ENCODE measurements at regions not wholly inside any gene's neighbourhood (a gene's known extent, or its start where the extent isn't known, plus 50 kb on each side); places are given as distances from the start of the nearest gene placed in this dataset.

DNA sequence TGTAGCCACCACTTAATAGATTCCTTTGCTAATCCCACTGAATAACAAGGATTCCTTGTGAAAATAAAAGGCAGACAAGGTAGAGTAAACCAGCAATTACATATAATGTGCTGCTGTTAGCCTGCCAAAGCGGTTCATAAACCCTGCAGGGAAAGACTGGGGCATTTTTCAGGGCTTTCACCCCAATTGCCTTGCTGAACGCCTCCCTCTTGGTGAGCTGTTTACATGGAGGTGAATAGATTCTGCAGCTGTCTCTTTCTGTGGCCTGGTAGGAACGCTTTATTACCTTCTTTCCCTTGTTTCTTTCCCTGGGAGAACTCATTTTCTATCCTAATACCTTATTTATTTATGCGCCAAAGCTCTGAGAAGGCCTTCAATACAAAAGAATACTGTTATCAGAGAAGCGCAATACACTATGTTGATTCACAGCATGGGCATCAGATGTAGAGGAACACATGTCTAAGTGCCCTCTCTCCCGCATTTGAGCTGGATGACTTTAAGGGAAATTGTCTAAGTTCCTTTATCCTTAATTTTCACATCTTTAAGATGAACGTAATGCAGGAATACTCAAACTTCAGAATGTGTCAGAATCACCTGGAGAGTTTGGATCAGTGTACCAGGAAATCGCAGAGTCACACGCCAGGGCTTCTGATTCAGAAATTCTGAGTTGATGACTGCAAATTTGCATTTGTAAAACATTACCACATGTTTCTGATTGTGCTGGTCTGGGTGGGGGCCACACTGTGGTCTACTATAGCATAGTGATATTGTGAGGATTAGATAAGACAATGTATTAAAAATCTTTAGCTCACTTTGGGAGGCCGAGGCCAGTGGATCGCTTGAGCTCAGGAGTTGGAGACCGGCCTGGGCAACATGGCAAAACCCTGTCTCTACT is 1203.8 kb downstream of the SORCS3 start:
- no peak for DNase-seq

GRCh38 chr10:105844241-105844640 is 1203.2 kb downstream of the SORCS3 start:
- no peak for DNase-seq

GRCh38 chr10:105843786-105844185 is 1202.7 kb downstream of the SORCS3 start:
- no peak for DNase-seq

GRCh38 chr10:105840288-105840770 is 1199.2 kb downstream of the SORCS3 start:
- DNase-seq = no peak

- DNase-seq = no peak
These were observed 1197.3 kb downstream of the SORCS3 start for GRCh38 chr10:105838392-105838791.

GRCh38 chr10:105837951-105838350 is 1196.9 kb downstream of the SORCS3 start:
- peak; percentile 38 for DNase-seq

GRCh38 chr10:105834261-105835059 is 1193.4 kb downstream of the SORCS3 start:
- no peak for DNase-seq

GRCh38 chr10:105827133-105827532 is 1186.0 kb downstream of the SORCS3 start:
- no peak for DNase-seq

- DNase-seq = no peak
These were observed 1167.0 kb downstream of the SORCS3 start for GRCh38 chr10:105807935-105808587.

- no peak for DNase-seq
These were observed 1162.1 kb downstream of the SORCS3 start for GRCh38 chr10:105803206-105803605.

GRCh38 chr10:105800641-105801040 is 1159.6 kb downstream of the SORCS3 start:
- no peak for DNase-seq

- no peak for DNase-seq
These were observed 1157.3 kb downstream of the SORCS3 start for GRCh38 chr10:105798328-105798889.

- peak; percentile 6 for DNase-seq
These were observed 1156.3 kb downstream of the SORCS3 start for GRCh38 chr10:105797234-105797890.

GRCh38 chr10:105793071-105793470 is 1152.0 kb downstream of the SORCS3 start:
- DNase-seq = no peak

GRCh38 chr10:105785721-105786120 is 1144.6 kb downstream of the SORCS3 start:
- no peak for DNase-seq

DNA sequence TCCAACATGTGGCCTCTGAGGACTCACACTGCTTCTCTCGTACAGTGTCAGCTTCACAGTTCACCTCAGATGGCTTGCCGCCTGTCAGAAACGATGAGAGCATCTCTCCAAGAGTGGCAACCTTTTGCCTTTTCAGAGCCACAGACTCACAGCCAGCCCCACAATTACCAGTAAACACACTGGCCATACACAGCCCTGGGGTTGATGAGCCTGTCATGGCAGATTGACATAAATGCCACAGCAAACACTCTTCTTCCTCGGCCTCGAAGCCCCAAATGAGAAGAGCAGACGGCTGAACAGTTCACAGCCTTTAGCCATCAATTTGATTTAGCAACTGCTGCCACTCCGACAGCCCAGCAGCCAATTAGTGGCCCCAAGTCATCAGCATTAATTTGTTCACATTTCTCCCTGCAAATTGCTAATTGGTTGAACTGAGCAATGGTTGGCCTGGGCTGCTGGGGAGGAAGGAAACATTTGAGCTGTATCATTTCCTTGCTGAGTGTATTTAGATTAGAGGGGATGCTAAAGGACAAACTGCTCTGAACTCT is 1142.9 kb downstream of the SORCS3 start:
- DNase-seq = no peak

GRCh38 chr10:105774881-105775280 is 1133.8 kb downstream of the SORCS3 start:
- DNase-seq = no peak

DNA sequence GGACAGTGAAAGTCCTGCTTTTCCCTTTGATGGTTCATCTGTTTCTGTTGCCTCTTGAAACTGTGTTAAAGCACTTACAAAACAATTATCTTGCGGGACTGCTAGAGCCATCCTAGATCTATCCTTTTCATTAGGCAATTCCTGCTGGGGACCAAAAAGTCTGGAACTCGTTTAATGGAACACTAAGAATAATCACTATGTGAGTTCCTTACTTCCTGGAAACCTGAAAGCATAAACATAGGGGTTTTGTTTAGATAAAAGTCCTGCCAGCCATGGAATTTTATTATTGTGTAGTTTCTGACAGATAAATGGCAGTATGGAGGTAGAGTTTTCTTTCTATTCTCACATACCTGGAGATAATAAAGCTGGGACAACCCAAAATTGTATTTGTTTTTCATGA is 1133.3 kb downstream of the SORCS3 start:
- no peak for DNase-seq

DNA sequence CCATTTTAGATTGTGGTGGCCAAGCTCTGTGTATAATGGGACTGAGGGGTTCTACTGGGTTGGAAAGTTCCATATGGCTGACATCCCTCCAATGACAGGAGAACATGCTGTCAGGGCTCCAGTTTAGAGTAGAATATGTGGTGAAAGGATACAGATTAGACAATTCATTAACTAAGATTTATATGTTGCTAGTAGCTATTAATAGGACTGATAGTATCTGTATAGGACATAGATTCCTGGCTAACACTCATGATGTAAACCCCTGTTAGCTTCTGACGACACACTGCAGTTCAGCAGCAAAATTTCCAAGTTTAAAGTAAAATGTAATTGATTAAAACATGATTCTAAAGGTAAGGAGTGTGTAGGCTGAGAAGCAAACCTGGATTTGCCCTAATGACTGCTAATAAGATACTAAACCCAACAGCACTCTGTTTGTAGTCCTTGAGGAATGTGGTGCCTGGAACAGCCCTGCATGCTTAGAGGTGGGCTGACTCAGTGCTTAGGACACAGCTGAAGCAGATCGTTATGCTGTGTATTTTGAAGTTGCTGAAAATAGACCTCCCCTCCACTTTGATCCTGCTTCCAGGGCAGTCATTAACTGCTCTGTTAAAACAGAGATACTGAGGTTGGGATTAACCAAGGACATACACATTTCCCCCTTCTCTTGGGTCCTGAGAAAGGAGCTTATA is 1129.6 kb downstream of the SORCS3 start:
- DNase-seq = no peak

DNA sequence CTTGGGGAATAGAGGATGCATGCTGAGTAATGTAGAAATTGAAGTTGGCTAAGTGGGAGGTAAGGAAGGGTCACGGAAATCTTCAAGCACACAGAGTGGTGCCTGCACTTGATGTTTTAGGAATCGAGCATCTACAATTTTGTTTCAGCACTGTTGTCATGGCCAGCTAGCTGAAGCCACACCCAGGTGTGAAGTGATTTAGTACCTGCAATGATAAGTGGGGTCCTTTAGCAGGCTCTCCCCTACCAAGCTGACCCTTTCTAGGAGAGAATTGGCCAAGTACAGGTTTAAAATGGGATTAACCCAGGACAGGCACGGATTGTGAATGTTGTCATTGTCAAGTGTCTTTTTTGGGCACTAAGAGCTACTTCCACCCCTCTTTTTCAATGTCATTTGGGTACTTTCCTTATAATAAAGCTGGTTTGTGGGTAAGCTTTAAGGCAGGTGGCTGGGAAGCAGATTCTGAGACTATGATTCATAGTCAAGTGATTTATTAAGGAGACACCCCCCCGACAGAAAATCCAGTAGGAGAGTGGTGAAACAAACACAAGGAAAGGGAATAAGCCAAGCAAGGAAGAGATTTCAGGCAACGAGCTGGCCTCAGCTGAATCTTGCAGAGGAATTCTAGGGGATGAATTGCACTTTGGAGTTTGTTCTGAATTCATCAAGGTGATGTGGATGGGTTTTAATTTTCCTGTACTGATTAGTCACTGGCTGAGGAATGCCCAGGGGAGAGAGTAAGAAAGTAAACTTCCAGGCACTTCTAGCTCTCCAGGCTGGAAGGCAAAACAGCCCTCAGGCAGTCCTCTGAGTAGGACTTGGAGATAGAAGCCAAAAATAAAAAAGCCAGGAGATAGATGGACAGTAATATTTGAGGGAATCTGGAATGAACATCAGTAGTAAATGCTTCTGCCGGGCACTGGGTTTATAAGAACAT is 1128.4 kb downstream of the SORCS3 start:
- DNase-seq = no peak

All from activated CD4-positive, alpha-beta T cell treated with anti-CD3 and anti-CD28 coated beads, Interleukin-2, amount 50 U/mL, for 16 hours (primary cell).